GM12878 (cell line): ENCODE measurements at regions not wholly inside any gene's neighbourhood (a gene's known extent, or its start where the extent isn't known, plus 50 kb on each side); places are given as distances from the start of the nearest gene placed in this dataset.
"Not testable (repeated sequence)": the region's sequence is repeated elsewhere in the genome, so short reads cannot be mapped to it uniquely, and the experiment has no call there.

ENCODE experiments used
- ATAC-seq: fragments of 200-7000 bp; cut with Tn5 transposase; 3 replicates; pipeline ENCODE4 v1.9.1; 2020; ENCODE audit warnings: mild to moderate bottlenecking, moderate library complexity
- BruUV-seq: library from RNA; stranded (reverse); fragments of 400-500 nt; replicated peaks from 2 replicates; lab custom pipeline; 2021; lab: Mats Ljungman, UMichigan
- CTCF ChIA-PET: fragments of 300-600 bp; sonication (Branson Sonifier 250); formaldehyde crosslinking; extraction: SDS; loops from one replicate; lab custom pipeline; 2021; ENCODE audit warnings: inconsistent platforms; lab: Yijun Ruan, JAX
- POLR2A ChIA-PET: fragments of 350-600 bp; formaldehyde crosslinking; extraction: SDS; loops from one replicate; lab custom pipeline; 2021; ENCODE audit warnings: inconsistent platforms; lab: Charles Lee
- RAD21 ChIA-PET: fragments of 300-600 bp; sonication (Branson Sonifier 250); formaldehyde crosslinking; loops from one replicate; lab custom pipeline; 2023; ENCODE audit warnings: antibody characterized with exemption; ENCODE audit not compliant: unreplicated experiment; lab: Charles Lee
- SMC1A ChIA-PET: fragments of 300-600 bp; sonication (Branson Sonifier 250); formaldehyde crosslinking; loops from one replicate; lab custom pipeline; 2023; ENCODE audit not compliant: unreplicated experiment, uncharacterized antibody; lab: Charles Lee
- DNase-seq: peaks from one replicate; pipeline ENCODE4 v3.0.0-alpha.2; 2011; ENCODE audit warnings: low read depth, low spot score
- FAIRE-seq: peaks from 3 replicates; lab custom pipeline; 2011; peaks lifted over from hg19 to GRCh38; lab: Jason Lieb, UNC
- H2AFZ ChIP-seq: 2 replicates; pipeline ENCODE4 v1.6.0; 2011; ENCODE audit warnings: low read depth, low read length, control low read depth; ENCODE audit not compliant: control insufficient read depth
- H3K27ac ChIP-seq: 2 replicates; pipeline ENCODE4 v1.5.1; 2011; ENCODE audit warnings: control low read depth; ENCODE audit not compliant: control insufficient read depth, insufficient read depth
- H3K27me3 ChIP-seq, 2 experiments: replicated peaks in 1 of 2; 2 replicates each; pipeline versions ENCODE4 v1.6.0 to v1.6.1; 2011; ENCODE audit warnings: low read length in 1 of 2; ENCODE audit not compliant: control insufficient read depth in 2 of 2, insufficient read depth in 2 of 2
- H3K36me3 ChIP-seq, 2 experiments: 2 replicates each; pipeline ENCODE4 v1.5.1; 2011; ENCODE audit warnings: low read length in 1 of 2; ENCODE audit not compliant: control insufficient read depth in 2 of 2, insufficient read depth in 2 of 2
- H3K4me1 ChIP-seq: 2 replicates; pipeline ENCODE4 v1.6.1; 2011; ENCODE audit warnings: mild to moderate bottlenecking, low read length, moderate library complexity, mixed read lengths; ENCODE audit not compliant: control insufficient read depth, insufficient read depth
- H3K4me2 ChIP-seq: 2 replicates; pipeline ENCODE4 v1.6.0; 2011; ENCODE audit warnings: control low read depth; ENCODE audit not compliant: control insufficient read depth, insufficient read depth
- H3K4me3 ChIP-seq: fragments of 200-600 bp; sonication (generic); 2 replicates; pipeline ENCODE4 v1.5.1; 2016
- H3K79me2 ChIP-seq: 2 replicates; pipeline ENCODE4 v1.6.0; 2011; ENCODE audit warnings: low read length; ENCODE audit not compliant: control insufficient read depth, insufficient read depth
- H3K9ac ChIP-seq: 2 replicates; pipeline ENCODE4 v1.8.0; 2011; ENCODE audit warnings: low read length, control low read depth, mixed read lengths; ENCODE audit not compliant: control insufficient read depth, insufficient read depth
- H3K9me3 ChIP-seq: replicated peaks from 3 replicates; pipeline ENCODE4 v1.5.1; 2011; ENCODE audit warnings: mild to moderate bottlenecking, low read length; ENCODE audit not compliant: control insufficient read depth, insufficient read depth
- H4K20me1 ChIP-seq: 2 replicates; pipeline ENCODE4 v1.6.0; 2011; ENCODE audit not compliant: control insufficient read depth, insufficient read depth
- MEF2A ChIP-seq: IDR thresholded peaks from 2 replicates; pipeline ENCODE4 v1.6.1; 2011; ENCODE audit warnings: low read depth, mild to moderate bottlenecking, low read length, moderate library complexity; ENCODE audit not compliant: insufficient read depth
- NFYB ChIP-seq: IDR thresholded peaks from 2 replicates; pipeline ENCODE4 v1.6.1; 2011; ENCODE audit warnings: low read depth, mild to moderate bottlenecking, low read length, improper control_type of control experiment, moderate library complexity; ENCODE audit not compliant: insufficient read depth
- NRF1 ChIP-seq: conservative IDR thresholded peaks from 2 replicates; pipeline ENCODE4 v1.6.1; 2011; ENCODE audit warnings: mild to moderate bottlenecking, low read depth, low read length, improper control_type of control experiment
- SP1 ChIP-seq: IDR thresholded peaks from one replicate; pipeline ENCODE4 v1.6.1; 2011; ENCODE audit warnings: low read depth, low read length
- WGBS: methylation state at CpG from one replicate; pipeline ENCODE4 v1.1.6; 2016; ENCODE audit warnings: low lambda C conversion rate; ENCODE audit not compliant: insufficient replicate concordance, insufficient coverage; ENCODE audit errors: missing lambda C conversion rate; 5-methylcytosine and 5-hydroxymethylcytosine counted together
- in situ Hi-C: fragments of 300-500 bp; cut with MboI; formaldehyde crosslinking; loops from 9 replicates; pipeline ENCODE4 v1.14.3; 2018; ENCODE audit warnings: mixed read lengths
- intact Hi-C: fragments of 100-400 bp; cut with micrococcal nuclease; formaldehyde crosslinking; loops from one replicate; pipeline ENCODE4 v1.14.2; 2022; ENCODE audit not compliant: unreplicated experiment
- TF ChIP-seq, protein P1 (sequence below), 3 experiments: IDR thresholded peaks in 2 of 3; conservative IDR thresholded peaks in 1 of 3; 2 replicates each; pipeline ENCODE4 v1.5.1; 2011; ENCODE audit warnings: low read depth in 3 of 3, low read length in 3 of 3, mild to moderate bottlenecking in 3 of 3, control low read depth in 2 of 3, moderate library complexity in 2 of 3, inconsistent platforms in 1 of 3, mixed read lengths in 1 of 3; ENCODE audit not compliant: control insufficient read depth in 2 of 3, insufficient read depth in 1 of 3; ENCODE audit errors: extremely low read depth in 1 of 3
- TF ChIP-seq, protein P2 (sequence below): fragments of 150-350 bp; IDR thresholded peaks from 2 replicates; pipeline ENCODE4 v1.6.1; 2014; ENCODE audit warnings: mild to moderate bottlenecking, low read depth, low read length
- TF ChIP-seq, protein P3 (sequence below): fragments of 450-650 bp; IDR thresholded peaks from 2 replicates; pipeline ENCODE4 v1.6.1; 2014; ENCODE audit warnings: mild to moderate bottlenecking
- TF ChIP-seq, protein P4 (sequence below): IDR thresholded peaks from 2 replicates; pipeline ENCODE4 v1.6.1; 2012; ENCODE audit warnings: low read depth, low read length, improper control_type of control experiment

DNA sequence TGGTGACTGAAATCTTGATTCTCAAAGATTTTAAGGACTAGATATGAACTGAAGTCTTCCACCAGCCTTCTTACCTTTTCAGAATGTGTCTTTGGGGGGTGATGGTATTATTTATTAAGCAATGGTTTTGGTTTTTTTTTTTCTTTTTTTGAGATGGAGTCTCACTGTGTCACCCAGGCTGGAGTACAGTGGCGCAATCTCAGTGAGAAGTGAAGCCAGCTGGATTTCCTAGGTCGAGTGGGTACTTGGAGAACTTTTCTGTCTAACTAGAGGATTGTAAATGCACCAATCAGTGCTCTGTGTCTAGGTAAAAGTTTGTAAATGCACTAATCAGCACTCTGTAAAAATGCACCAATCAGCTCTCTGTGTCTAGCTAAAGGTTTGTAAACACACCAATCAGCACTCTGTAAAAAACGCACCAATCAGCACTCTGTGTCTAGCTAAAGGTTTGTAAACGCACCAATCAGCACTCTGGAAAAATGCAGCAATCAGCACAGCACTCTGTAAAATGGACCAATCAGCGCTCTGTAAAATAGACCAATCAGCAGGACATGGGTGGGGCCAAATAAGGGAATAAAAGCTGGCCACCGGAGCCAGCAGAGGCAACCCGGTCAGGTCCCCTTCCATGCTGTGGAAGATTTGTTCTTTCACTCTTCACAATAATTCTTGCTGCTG is 97.1 kb downstream of the COPRS start:
- FAIRE-seq, intact Hi-C loops, DNase-seq, H3K4me3 ChIP-seq, H3K4me1 ChIP-seq, H3K9me3 ChIP-seq, H2AFZ ChIP-seq, H3K9ac ChIP-seq, H3K27ac ChIP-seq: not testable (repeated sequence)
- peak; percentile 73 for TF ChIP-seq NFYB
- TF ChIP-seq, all 136 proteins: peak for 1; not testable (repeated sequence) for 135
- H3K36me3 ChIP-seq, H3K4me2 ChIP-seq, RAD21 ChIA-PET, ATAC-seq, BruUV-seq, in situ Hi-C loops, H3K79me2 ChIP-seq, H3K27me3 ChIP-seq, CTCF ChIA-PET, POLR2A ChIA-PET, H4K20me1 ChIP-seq, SMC1A ChIA-PET: not testable (repeated sequence)
- WGBS, result 45% methylated on average over 7 of the region's 7 CpGs

DNA sequence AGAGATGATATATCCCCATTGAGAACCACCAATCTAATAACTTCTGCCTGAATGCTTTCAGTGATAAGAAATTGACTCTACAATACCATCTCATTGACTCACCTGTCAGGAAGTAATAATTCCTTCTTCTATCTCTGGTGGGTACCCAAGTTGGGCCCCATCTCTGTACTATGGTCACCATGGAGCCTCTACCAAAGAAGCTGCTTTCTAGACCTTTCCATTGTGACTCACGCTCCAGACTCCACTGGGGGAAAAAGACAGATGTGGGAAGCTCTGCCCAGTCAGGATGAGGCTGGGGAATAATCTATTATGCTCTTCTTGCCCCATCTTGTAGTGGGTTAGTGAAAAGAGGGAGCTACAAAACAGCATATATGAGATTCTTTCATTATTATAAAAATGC is 100.4 kb downstream of the COPRS start:
- BruUV-seq, result no TSS peak
- RAD21 ChIA-PET, result no interaction called here
- CTCF ChIA-PET, result interaction anchor here (0.5 kb wide), 1 partner anchor 149 kb away, joined by 3 read pairs; no protein-coding TSS in a partner anchor
- 0% methylated on average over 1 of the region's 1 CpG for WGBS
- ATAC-seq (no peak), FAIRE-seq (no peak), DNase-seq (no peak)
- Histone ChIP-seq H3K4me3 (no peak overlapping the region), H3K4me2 (no peak overlapping the region), H3K9me3 (no peaks in the 10 kb centered on the region; the same call in 2 of the 3 replicates), H3K36me3 (no peaks in the 10 kb centered on the region), H2AFZ (no peak overlapping the region), H3K27ac (no peak overlapping the region), H3K4me1 (no peaks in the 10 kb centered on the region), H3K79me2 (no peaks in the 10 kb centered on the region), H4K20me1 (no peaks in the 10 kb centered on the region), H3K27me3 (no peaks in the 10 kb centered on the region), H3K9ac (no peak overlapping the region)
- SMC1A ChIA-PET, result no interaction called here
- in situ Hi-C loops (no loop called here), intact Hi-C loops (no loop called here)
- POLR2A ChIA-PET, result no interaction called here
- TF ChIP-seq, protein P1, sequence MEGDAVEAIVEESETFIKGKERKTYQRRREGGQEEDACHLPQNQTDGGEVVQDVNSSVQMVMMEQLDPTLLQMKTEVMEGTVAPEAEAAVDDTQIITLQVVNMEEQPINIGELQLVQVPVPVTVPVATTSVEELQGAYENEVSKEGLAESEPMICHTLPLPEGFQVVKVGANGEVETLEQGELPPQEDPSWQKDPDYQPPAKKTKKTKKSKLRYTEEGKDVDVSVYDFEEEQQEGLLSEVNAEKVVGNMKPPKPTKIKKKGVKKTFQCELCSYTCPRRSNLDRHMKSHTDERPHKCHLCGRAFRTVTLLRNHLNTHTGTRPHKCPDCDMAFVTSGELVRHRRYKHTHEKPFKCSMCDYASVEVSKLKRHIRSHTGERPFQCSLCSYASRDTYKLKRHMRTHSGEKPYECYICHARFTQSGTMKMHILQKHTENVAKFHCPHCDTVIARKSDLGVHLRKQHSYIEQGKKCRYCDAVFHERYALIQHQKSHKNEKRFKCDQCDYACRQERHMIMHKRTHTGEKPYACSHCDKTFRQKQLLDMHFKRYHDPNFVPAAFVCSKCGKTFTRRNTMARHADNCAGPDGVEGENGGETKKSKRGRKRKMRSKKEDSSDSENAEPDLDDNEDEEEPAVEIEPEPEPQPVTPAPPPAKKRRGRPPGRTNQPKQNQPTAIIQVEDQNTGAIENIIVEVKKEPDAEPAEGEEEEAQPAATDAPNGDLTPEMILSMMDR (IDR thresholded peaks at IDR 0.05 in 2 of 3, conservative IDR thresholded peaks at IDR 0.05 in 1 of 3; ENCODE audit: control insufficient read depth in 2 of 3, extremely low read depth in 1 of 3, insufficient read depth in 1 of 3, low read depth in 3 of 3, low read length in 3 of 3), result no peak
- TF ChIP-seq MEF2A (no peak), NRF1 (no peak), SP1 (no peak)
- TF ChIP-seq, protein P2, sequence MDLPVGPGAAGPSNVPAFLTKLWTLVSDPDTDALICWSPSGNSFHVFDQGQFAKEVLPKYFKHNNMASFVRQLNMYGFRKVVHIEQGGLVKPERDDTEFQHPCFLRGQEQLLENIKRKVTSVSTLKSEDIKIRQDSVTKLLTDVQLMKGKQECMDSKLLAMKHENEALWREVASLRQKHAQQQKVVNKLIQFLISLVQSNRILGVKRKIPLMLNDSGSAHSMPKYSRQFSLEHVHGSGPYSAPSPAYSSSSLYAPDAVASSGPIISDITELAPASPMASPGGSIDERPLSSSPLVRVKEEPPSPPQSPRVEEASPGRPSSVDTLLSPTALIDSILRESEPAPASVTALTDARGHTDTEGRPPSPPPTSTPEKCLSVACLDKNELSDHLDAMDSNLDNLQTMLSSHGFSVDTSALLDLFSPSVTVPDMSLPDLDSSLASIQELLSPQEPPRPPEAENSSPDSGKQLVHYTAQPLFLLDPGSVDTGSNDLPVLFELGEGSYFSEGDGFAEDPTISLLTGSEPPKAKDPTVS, result no peak
- TF ChIP-seq, protein P3, sequence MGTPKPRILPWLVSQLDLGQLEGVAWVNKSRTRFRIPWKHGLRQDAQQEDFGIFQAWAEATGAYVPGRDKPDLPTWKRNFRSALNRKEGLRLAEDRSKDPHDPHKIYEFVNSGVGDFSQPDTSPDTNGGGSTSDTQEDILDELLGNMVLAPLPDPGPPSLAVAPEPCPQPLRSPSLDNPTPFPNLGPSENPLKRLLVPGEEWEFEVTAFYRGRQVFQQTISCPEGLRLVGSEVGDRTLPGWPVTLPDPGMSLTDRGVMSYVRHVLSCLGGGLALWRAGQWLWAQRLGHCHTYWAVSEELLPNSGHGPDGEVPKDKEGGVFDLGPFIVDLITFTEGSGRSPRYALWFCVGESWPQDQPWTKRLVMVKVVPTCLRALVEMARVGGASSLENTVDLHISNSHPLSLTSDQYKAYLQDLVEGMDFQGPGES, result no peak
- TF ChIP-seq, protein P4, sequence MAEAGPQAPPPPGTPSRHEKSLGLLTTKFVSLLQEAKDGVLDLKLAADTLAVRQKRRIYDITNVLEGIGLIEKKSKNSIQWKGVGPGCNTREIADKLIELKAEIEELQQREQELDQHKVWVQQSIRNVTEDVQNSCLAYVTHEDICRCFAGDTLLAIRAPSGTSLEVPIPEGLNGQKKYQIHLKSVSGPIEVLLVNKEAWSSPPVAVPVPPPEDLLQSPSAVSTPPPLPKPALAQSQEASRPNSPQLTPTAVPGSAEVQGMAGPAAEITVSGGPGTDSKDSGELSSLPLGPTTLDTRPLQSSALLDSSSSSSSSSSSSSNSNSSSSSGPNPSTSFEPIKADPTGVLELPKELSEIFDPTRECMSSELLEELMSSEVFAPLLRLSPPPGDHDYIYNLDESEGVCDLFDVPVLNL, result no peak
